Body of pancreas (tissue), 4 donors: ENCODE measurements at regions not wholly inside any gene's neighbourhood (a gene's known extent, or its start where the extent isn't known, plus 50 kb on each side); places are given as distances from the start of the nearest gene placed in this dataset.

Source experiments
- ATAC-seq: fragments of 150-250 bp; one replicate; pipeline ENCODE4 v1.9.1; 2016
- DNase-seq, 4 donors: peaks; one replicate each; pipeline ENCODE4 v3.0.0-alpha.2; 2019
- H3K27ac ChIP-seq, 4 donors: fragments of 200-600 bp; sonication (generic); 1 replicate in 3 of 4; 2 replicates in 1 of 4; pipeline versions ENCODE4 v1.5.1 to v1.6.1; 2016 to 2019; ENCODE audit warnings: mild to moderate bottlenecking in 1 of 4, mixed read lengths in 1 of 4, moderate library complexity in 1 of 4
- H3K27me3 ChIP-seq, 2 donors: fragments of 200-600 bp; sonication (generic); one replicate each; pipeline ENCODE4 v1.6.0; 2016; ENCODE audit warnings: mild to moderate bottlenecking in 1 of 2
- H3K36me3 ChIP-seq, 2 donors: fragments of 200-600 bp; sonication (generic); replicated peaks in 1 of 2; 2 replicates each; pipeline ENCODE4 v1.5.1; 2016; ENCODE audit warnings: low read depth in 2 of 2; ENCODE audit not compliant: insufficient read depth in 1 of 2
- H3K4me1 ChIP-seq: fragments of 200-600 bp; sonication (generic); one replicate; pipeline ENCODE4 v1.6.0; 2016
- H3K4me3 ChIP-seq, 2 donors: fragments of 200-600 bp; sonication (generic); 1 replicate in 1 of 2; 2 replicates in 1 of 2; pipeline ENCODE4 v1.5.1; 2016 to 2019
- H3K9me3 ChIP-seq, 3 donors: fragments of 200-600 bp; sonication (generic); 1 replicate in 2 of 3; 2 replicates in 1 of 3; pipeline ENCODE4 v1.5.1; 2016
- POLR2A ChIP-seq, 3 donors: fragments of 450-650 bp; IDR thresholded peaks; one replicate each; pipeline ENCODE4 v1.6.1; 2016; ENCODE audit warnings: antibody characterized with exemption in 3 of 3, mild to moderate bottlenecking in 2 of 3
- WGBS, 2 donors: methylation state at CpG; one replicate each; pipeline ENCODE4 v1.1.5; 2017; 5-methylcytosine and 5-hydroxymethylcytosine counted together
- intact Hi-C: fragments of 100-400 bp; cut with DNase I; formaldehyde crosslinking; loops from one replicate; pipeline ENCODE4 v1.15.1; 2023
- TF ChIP-seq, protein P1 (sequence below), 7 experiments: fragments of 450-650 bp in 4 of 7; fragments of 200-600 bp in 3 of 7; sonication (generic) in 3 of 7; IDR thresholded peaks; one replicate each; pipeline ENCODE4 v1.5.1; 2016 to 2019; ENCODE audit warnings: antibody characterized with exemption in 7 of 7

GRCh38 chr16:87163637-87164036, 153.6 kb downstream of the C16orf95 start:
- no peak overlapping the region for H3K27ac ChIP-seq
- no peaks in the 10 kb centered on the region for H3K36me3 ChIP-seq
- no peak for DNase-seq
- ATAC-seq, result no peak
- no peak for TF ChIP-seq POLR2A (IDR thresholded peaks at IDR 0.05)
- TF ChIP-seq, protein P1, sequence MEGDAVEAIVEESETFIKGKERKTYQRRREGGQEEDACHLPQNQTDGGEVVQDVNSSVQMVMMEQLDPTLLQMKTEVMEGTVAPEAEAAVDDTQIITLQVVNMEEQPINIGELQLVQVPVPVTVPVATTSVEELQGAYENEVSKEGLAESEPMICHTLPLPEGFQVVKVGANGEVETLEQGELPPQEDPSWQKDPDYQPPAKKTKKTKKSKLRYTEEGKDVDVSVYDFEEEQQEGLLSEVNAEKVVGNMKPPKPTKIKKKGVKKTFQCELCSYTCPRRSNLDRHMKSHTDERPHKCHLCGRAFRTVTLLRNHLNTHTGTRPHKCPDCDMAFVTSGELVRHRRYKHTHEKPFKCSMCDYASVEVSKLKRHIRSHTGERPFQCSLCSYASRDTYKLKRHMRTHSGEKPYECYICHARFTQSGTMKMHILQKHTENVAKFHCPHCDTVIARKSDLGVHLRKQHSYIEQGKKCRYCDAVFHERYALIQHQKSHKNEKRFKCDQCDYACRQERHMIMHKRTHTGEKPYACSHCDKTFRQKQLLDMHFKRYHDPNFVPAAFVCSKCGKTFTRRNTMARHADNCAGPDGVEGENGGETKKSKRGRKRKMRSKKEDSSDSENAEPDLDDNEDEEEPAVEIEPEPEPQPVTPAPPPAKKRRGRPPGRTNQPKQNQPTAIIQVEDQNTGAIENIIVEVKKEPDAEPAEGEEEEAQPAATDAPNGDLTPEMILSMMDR (IDR thresholded peaks at IDR 0.05), result no peak
- H3K4me3 ChIP-seq, result no peak overlapping the region
- H3K4me1 ChIP-seq, result no peaks in the 10 kb centered on the region
- H3K27me3 ChIP-seq, result no peaks in the 10 kb centered on the region
- WGBS, 2 donors, result 74 to 82% methylated on average over 2 of the region's 2 CpGs
- intact Hi-C loops, result no loop called here
- H3K9me3 ChIP-seq, result no peaks in the 10 kb centered on the region

- Histone ChIP-seq H3K4me3 (no peak overlapping the region), H3K27me3 (no peaks in the 10 kb centered on the region), H3K4me1 (no peaks in the 10 kb centered on the region), H3K36me3 (no peaks in the 10 kb centered on the region), H3K9me3 (no peaks in the 10 kb centered on the region), H3K27ac (no peak overlapping the region)
- intact Hi-C loops, result no loop called here
- ATAC-seq (no peak), DNase-seq (no peak)
- TF ChIP-seq, protein P1 (IDR thresholded peaks at IDR 0.05), result no peak
- TF ChIP-seq POLR2A (IDR thresholded peaks at IDR 0.05), result no peak
- WGBS, 2 donors, result 85 to 92% methylated on average over 4 of the region's 4 CpGs
These were observed 152.0 kb downstream of the C16orf95 start for GRCh38 chr16:87165151-87165550.

- ATAC-seq, result no peak
- Histone ChIP-seq H3K27ac (no peak overlapping the region), H3K4me1 (no peaks in the 10 kb centered on the region), H3K9me3 (no peaks in the 10 kb centered on the region), H3K27me3 (no peaks in the 10 kb centered on the region), H3K4me3 (no peak overlapping the region), H3K36me3 (no peaks in the 10 kb centered on the region)
- no peak for DNase-seq
- TF ChIP-seq POLR2A (IDR thresholded peaks at IDR 0.05), result no peak
- TF ChIP-seq, protein P1 (IDR thresholded peaks at IDR 0.05), result no peak
- 67 to 70% methylated on average over 9 of the region's 9 CpGs for WGBS, 2 donors
- intact Hi-C loops, result no loop called here
These were observed 151.3 kb downstream of the C16orf95 start for GRCh38 chr16:87165885-87166284.

DNA sequence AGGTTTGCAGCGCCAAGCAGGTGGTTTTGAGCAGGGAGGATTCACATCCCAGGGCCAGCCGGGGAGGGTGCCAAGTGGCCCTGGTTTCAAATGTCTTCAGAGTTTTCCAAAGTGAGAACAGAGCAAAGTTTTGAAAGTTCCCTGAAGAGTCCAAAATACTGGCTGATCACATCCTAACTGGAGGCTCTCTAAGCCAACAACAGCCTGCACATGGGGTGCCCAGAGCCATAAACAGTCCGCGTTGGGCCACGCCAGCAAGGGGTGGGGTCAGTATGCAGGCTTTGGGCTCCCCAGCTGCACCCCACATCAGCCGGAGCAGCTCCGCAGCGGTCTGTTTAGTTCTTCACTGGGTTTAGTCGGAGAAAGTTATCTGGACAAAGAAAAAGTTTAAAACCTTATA, 150.9 kb downstream of the C16orf95 start:
- Histone ChIP-seq H3K4me3 (no peak overlapping the region), H3K9me3 (no peaks in the 10 kb centered on the region), H3K27me3 (no peaks in the 10 kb centered on the region), H3K4me1 (no peaks in the 10 kb centered on the region), H3K27ac (no peak overlapping the region), H3K36me3 (no peaks in the 10 kb centered on the region)
- TF ChIP-seq, protein P1 (IDR thresholded peaks at IDR 0.05), result no peak
- no peak for TF ChIP-seq POLR2A (IDR thresholded peaks at IDR 0.05)
- DNase-seq (no peak), ATAC-seq (no peak)
- intact Hi-C loops, result no loop called here
- WGBS, 2 donors, result 87 to 90% methylated on average over 9 of the region's 9 CpGs

GRCh38 chr16:87166934-87167333, 150.3 kb downstream of the C16orf95 start:
- 86 to 92% methylated on average over 1 of the region's 1 CpG for WGBS, 2 donors
- H3K4me3 ChIP-seq, result no peak overlapping the region
- DNase-seq (no peak), ATAC-seq (no peak)
- TF ChIP-seq, protein P1 (IDR thresholded peaks at IDR 0.05), result no peak
- no peak for TF ChIP-seq POLR2A (IDR thresholded peaks at IDR 0.05)
- H3K36me3 ChIP-seq, result no peaks in the 10 kb centered on the region
- no peak overlapping the region for H3K27ac ChIP-seq
- no peaks in the 10 kb centered on the region for H3K27me3 ChIP-seq
- intact Hi-C loops, result no loop called here
- H3K4me1 ChIP-seq, result no peaks in the 10 kb centered on the region
- no peaks in the 10 kb centered on the region for H3K9me3 ChIP-seq
